Chondrocyte (in vitro differentiated cells): ENCODE measurements at regions not wholly inside any gene's neighbourhood (a gene's known extent, or its start where the extent isn't known, plus 50 kb on each side); places are given as distances from the start of the nearest gene placed in this dataset.

ENCODE experiments used
- DNase-seq: peaks from one replicate; pipeline ENCODE4 v3.0.0; 2021; ENCODE audit warnings: mixed read lengths, low spot score
- H3K27ac Mint-ChIP-seq: one replicate; pipeline ENCODE4 v1.8.0; 2021; ENCODE audit warnings: mild to moderate bottlenecking, moderate library complexity, mixed read lengths; ENCODE audit not compliant: unreplicated experiment
- H3K27me3 Mint-ChIP-seq: 2 replicates; pipeline ENCODE4 v1.8.0; 2021; ENCODE audit warnings: low read depth, mixed read lengths
- H3K36me3 Mint-ChIP-seq: 2 replicates; pipeline ENCODE4 v1.8.0; 2021; ENCODE audit warnings: low read depth, mixed read lengths
- H3K4me1 Mint-ChIP-seq: 2 replicates; pipeline ENCODE4 v1.8.0; 2021; ENCODE audit warnings: low read depth, mild to moderate bottlenecking, mixed read lengths
- H3K4me3 Mint-ChIP-seq: one replicate; pipeline ENCODE4 v1.8.0; 2021; ENCODE audit warnings: mild to moderate bottlenecking, moderate library complexity, mixed read lengths; ENCODE audit not compliant: unreplicated experiment
- H3K9me3 Mint-ChIP-seq: 2 replicates; pipeline ENCODE4 v1.8.0; 2021; ENCODE audit warnings: low read depth, mixed read lengths
- TF ChIP-seq, protein P1 (sequence below): fragments of 200-600 bp; sonication (generic); IDR thresholded peaks from 2 replicates; pipeline ENCODE4 v1.5.0; 2021; ENCODE audit warnings: antibody characterized with exemption, mild to moderate bottlenecking, moderate library complexity

DNA sequence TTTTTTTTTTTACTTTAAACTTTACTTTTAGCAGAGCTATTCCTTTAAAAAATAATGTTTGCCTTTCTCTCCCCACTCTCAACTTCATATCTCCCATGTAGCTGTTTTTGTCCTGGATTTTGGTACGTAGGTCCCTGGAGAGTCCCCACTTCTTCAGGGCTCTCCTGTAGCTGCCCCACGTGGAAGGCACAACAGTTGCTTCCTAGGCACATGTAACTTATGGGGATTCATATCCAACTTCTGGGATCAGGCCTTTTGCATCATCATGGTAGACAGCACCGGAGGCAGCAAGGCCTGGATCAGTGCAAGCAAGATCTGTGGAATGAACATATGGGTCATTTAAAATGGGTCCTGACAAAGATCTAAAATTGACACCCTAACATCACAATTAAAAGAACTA, 95.7 kb downstream of the ACAA2 start:
- no peak overlapping the region for H3K4me3 Mint-ChIP-seq
- peaks cover 6% of the 10 kb centered on the region for H3K36me3 Mint-ChIP-seq
- DNase-seq = no peak
- no peaks in the 10 kb centered on the region for H3K4me1 Mint-ChIP-seq
- no peak overlapping the region for H3K27ac Mint-ChIP-seq
- peaks cover 5% of the 10 kb centered on the region for H3K9me3 Mint-ChIP-seq
- TF ChIP-seq, protein P1, sequence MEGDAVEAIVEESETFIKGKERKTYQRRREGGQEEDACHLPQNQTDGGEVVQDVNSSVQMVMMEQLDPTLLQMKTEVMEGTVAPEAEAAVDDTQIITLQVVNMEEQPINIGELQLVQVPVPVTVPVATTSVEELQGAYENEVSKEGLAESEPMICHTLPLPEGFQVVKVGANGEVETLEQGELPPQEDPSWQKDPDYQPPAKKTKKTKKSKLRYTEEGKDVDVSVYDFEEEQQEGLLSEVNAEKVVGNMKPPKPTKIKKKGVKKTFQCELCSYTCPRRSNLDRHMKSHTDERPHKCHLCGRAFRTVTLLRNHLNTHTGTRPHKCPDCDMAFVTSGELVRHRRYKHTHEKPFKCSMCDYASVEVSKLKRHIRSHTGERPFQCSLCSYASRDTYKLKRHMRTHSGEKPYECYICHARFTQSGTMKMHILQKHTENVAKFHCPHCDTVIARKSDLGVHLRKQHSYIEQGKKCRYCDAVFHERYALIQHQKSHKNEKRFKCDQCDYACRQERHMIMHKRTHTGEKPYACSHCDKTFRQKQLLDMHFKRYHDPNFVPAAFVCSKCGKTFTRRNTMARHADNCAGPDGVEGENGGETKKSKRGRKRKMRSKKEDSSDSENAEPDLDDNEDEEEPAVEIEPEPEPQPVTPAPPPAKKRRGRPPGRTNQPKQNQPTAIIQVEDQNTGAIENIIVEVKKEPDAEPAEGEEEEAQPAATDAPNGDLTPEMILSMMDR = no peak
- H3K27me3 Mint-ChIP-seq = peaks cover 12% of the 10 kb centered on the region

DNA sequence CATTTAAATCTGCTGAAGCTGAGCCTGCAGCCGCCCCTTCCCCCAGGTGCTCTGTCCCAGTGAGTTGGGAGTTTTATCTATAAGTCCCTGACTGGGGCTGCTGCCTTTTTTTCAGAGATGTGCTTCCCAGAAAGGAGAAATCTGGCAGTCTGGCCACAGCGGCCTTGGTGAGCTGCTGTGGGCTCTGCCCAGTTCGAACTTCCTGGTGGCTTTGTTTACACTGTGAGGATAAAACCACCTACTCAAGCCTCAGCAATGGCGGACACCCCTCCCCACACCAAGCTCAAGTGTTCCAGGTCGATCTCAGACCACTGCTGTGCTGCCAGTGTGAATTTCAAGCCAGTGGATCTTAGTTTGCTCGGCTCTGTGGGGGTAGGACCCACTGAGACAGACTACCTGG, 97.3 kb downstream of the ACAA2 start:
- DNase-seq = no peak
- TF ChIP-seq, protein P1 = no peak
- Mint-ChIP-seq H3K36me3 (peaks cover 6% of the 10 kb centered on the region), H3K9me3 (peaks cover 5% of the 10 kb centered on the region), H3K4me3 (no peak overlapping the region), H3K27me3 (peaks cover 14% of the 10 kb centered on the region), H3K4me1 (no peaks in the 10 kb centered on the region), H3K27ac (no peak overlapping the region)

DNA sequence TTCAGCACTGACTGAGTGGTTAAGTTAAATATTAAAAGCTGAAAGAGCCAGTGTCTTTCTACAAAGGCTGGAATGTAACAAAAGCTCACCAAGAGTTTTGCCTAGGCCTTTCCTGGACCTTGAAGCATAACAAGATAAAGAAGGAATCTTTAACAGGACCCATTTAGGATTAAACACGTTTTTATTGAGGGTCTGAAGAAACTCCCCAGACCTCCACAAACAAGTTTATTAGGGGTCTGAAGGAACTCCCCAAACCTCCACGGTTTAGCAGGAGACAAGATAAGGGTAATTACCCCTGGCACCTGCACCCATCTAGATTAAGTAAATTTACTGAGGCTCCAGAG, 104.0 kb downstream of the ACAA2 start:
- Mint-ChIP-seq H3K27me3 (peaks cover 16% of the 10 kb centered on the region), H3K4me1 (peaks cover 12% of the 10 kb centered on the region), H3K27ac (no peak overlapping the region), H3K9me3 (no peaks in the 10 kb centered on the region), H3K4me3 (no peak overlapping the region), H3K36me3 (peaks cover 2% of the 10 kb centered on the region)
- TF ChIP-seq, protein P1 = no peak
- no peak for DNase-seq

DNA sequence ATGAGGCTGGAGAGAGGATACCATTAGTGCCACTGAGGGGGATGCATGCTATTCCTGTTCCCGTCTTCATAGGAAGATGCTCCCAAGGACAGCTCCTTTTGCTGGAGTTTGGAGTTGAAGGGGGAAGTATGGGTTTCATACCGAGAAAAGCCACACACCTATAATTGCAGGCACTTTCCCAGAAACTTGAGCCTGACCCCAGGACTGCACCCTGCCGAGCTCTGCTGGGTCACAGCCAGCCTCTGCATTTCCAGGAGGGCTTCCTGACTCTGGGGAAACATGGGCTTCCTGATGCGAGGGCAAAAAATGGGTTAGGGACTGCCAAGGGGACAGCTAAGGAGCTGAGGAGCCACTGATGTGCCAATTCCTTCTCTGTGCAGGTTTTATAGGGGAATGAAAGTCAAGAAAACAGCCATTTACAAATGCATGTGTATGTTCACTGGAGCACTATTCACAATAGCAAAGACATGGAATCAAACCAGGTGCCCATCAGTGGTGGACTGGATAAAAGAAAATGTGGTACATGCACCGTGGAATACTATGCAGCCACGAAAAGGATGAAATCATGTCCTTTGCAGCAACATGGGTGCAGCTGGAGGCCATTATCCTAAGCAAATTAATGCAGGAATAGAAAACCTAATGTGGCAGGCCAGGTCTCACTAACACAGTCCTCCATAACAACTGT, 104.5 kb downstream of the ACAA2 start:
- H3K36me3 Mint-ChIP-seq = peaks cover 2% of the 10 kb centered on the region
- H3K27me3 Mint-ChIP-seq = peaks cover 13% of the 10 kb centered on the region
- H3K4me1 Mint-ChIP-seq = peaks cover 12% of the 10 kb centered on the region
- DNase-seq = no peak
- no peaks in the 10 kb centered on the region for H3K9me3 Mint-ChIP-seq
- no peak overlapping the region for H3K4me3 Mint-ChIP-seq
- TF ChIP-seq, protein P1 = no peak
- H3K27ac Mint-ChIP-seq = no peak overlapping the region

DNA sequence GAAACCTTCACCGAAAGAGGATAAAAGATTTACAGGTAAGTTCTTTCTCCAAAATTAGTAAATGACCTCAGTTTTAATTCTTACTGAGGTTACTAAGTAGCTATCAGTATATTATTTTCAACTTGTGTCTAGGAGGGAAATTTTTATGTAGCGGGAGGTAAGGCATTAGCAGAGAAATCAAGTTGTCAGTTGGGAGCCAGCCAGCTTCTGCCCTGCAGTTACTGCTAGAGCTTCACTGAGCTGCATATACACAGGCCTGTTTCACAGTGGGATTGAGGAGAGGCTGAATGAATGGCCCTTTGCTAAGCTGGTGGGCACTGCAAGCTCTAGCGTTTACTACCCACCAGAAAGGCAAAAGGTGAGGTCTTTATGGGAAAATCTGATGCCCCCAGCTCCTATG, 105.7 kb downstream of the ACAA2 start:
- H3K27ac Mint-ChIP-seq = no peak overlapping the region

More for the DNA sequence above, 105.7 kb downstream of the ACAA2 start:
- Mint-ChIP-seq H3K27me3 (peaks cover 5% of the 10 kb centered on the region), H3K9me3 (no peaks in the 10 kb centered on the region), H3K36me3 (no peaks in the 10 kb centered on the region), H3K4me1 (peaks cover 12% of the 10 kb centered on the region), H3K4me3 (no peak overlapping the region)
- DNase-seq = no peak
- TF ChIP-seq, protein P1 = no peak
